ENCODE measurements at regions not wholly inside any gene's neighbourhood (a gene's known extent, or its start where the extent isn't known, plus 50 kb on each side); places are given as distances from the start of the nearest gene placed in this dataset.

DNA sequence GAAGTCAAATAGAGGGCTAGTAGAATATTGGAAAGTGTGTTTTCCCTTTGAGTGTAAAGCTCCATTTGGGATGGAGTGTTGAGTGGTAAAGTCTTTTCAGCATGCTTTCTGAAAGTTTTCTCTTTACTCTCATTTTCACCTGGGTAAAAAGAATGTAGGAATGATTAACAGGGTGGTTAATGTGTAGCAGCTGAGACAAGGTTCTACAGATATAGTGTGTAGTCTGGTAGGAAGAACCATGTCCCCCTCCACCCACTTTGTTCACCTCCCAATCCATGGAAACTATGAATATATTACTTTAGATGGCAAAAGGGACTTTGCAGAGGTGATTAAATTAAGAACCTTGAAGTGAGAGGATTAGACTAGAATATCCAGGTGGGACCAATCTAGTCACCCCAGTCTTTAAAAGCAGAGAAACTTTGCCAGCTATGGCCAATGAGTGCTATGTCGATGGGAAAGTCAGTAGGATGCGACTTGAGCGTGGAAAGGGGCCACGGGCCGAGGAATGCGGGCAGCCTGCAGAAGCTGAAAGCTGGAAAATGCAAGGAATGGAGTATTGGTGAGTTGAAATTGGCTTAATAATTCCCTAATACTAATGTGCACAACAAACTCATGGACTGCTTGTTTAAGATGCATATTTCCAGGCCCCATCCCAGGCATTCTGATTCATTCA lies 166.3 kb upstream of the AHR start:
- no peak for DNase-seq

- peak; percentile 83 for DNase-seq
These were observed 165.7 kb upstream of the AHR start for GRCh38 chr7:17132726-17133125.

GRCh38 chr7:17133977-17134376 lies 164.5 kb upstream of the AHR start:
- DNase-seq, result no peak

GRCh38 chr7:17134786-17135185 lies 163.7 kb upstream of the AHR start:
- no peak for DNase-seq

GRCh38 chr7:17136126-17136525 lies 162.3 kb upstream of the AHR start:
- no peak for DNase-seq

DNA sequence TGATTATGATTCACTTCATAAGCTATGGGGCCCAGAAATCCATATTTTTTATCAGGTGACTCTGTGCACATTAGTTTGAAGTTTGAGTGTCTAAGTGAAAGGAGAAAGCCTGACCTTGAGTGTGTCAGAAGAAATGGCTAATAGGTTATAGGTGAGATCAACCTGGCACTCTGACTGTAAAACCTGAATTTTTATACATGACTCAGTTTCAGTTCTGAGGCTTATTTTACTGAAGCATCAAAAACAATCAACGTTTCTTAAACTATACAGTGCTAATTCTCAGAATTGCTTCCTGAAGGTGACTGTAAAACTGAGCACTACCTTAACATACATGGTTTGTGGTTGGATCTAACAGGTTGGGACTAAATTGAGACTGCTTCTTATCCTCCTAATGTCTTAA lies 159.4 kb upstream of the AHR start:
- no peak for DNase-seq

DNA sequence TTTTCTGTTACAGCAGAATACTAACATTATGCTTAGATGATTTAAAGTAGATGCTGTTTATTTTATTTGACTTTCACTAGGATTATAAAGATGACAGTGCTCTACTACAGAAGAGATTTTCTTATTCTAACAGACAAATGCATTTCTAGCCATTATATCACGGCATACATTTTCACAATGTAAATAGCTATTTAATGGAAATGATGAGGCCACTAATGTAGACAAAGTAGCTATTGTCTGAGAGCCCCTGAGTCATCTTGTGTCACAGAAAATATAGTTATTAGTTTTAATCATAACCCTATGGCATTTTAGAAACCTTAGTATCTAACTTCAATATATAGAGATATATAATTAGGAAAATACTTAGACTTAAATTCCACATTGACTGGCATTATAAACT lies 158.0 kb upstream of the AHR start:
- DNase-seq, result no peak

GRCh38 chr7:17142831-17143541 lies 155.5 kb upstream of the AHR start:
- DNase-seq, result peak; percentile 34

GRCh38 chr7:17144322-17144721 lies 154.1 kb upstream of the AHR start:
- DNase-seq, result peak; percentile 64

DNA sequence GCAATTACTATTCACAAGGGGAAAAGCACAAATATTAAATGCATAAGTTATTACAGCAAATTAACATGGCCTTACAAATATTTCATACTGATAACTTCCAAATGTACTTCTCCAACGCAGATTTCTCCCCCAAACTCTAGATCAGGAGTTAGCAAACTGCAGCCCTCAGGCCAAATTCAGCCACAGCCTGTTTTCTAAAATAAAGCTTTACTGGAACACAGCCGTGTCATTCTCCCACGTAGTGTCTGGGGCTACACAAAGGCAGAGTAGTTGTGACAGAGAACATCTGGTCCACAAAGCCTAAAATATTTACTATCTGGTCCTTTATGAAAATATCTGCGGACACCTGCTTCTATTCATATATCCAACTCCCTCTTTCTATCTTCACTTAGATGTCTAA lies 151.8 kb upstream of the AHR start:
- no peak for DNase-seq

DNA sequence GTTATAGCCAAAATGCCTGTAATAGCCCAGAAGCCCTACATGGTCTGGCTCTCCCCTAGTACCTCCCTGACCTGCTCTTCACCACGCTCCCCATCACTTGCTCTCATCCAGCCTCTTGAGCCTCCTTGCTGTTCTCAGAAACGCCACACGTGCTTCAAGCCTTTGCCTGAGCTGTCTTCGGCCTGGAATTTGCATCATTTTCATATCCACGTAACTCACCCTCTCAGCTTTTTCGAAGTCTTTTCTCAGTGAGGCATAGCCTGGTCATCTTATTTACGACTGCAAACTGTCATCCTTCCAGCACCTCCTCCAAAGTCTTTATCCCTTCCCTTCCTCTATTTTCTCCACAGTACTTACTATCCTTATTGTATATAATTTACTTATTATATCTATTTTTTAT lies 151.0 kb upstream of the AHR start:
- no peak for DNase-seq

GRCh38 chr7:17150018-17150417 lies 148.4 kb upstream of the AHR start:
- DNase-seq, result no peak

DNA sequence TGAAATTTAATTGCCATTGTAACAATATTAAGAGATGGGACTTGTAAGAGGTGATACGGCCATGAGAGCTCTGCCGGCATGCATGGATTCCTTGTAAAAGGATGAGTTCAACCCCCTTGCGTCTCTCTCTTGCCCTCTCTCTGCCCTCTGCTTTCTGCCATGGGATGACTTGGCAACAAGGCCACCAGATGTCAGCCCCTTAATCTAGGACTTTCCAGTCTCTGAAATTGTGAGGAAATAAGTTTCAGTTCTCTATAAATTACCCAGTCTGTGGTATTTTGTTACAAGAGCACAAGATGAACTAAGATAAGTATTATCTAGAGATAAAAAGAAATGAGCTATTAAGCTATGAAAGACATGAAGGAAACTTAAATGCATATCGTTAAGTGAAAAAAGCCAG lies 145.7 kb upstream of the AHR start:
- no peak for DNase-seq

DNA sequence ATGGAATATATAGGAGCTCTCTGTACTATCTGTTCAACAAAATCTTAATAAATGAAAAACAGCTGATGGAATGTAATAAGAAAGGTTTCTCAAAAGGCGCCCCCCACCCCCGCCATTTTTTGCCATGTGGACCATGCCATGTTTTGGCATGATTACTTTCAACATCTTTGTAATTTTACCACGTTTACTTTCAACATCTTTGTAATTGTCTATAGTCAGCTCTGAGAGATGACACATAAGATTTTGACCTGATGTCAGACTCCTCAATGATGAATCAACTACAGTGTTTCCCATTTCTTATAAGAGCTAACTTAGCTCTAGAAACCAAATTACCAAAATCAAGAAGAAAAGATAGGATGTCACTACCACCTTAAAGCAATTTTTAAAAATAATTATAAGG lies 144.9 kb upstream of the AHR start:
- no peak for DNase-seq

GRCh38 chr7:17155529-17155928 lies 142.9 kb upstream of the AHR start:
- no peak for DNase-seq

DNA sequence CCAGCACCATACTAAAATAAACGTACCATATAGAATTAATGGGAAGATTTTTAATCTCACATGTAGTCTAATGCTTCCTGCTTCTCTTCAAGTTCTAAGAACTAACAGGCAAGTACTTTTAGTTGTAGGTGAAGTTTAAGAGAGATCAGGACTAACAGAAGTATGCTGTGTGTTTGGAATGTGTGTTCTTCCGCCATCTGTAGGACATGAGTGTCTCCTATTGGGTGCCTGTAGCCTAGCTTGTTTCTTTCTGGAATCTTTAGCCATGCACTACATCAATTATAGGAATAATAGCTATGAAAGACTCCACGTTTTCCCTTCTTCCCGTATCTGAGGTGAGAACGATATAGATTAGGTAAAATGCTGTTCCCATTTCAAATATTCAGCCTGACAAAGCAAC lies 140.2 kb upstream of the AHR start:
- peak; percentile 9 for DNase-seq

DNA sequence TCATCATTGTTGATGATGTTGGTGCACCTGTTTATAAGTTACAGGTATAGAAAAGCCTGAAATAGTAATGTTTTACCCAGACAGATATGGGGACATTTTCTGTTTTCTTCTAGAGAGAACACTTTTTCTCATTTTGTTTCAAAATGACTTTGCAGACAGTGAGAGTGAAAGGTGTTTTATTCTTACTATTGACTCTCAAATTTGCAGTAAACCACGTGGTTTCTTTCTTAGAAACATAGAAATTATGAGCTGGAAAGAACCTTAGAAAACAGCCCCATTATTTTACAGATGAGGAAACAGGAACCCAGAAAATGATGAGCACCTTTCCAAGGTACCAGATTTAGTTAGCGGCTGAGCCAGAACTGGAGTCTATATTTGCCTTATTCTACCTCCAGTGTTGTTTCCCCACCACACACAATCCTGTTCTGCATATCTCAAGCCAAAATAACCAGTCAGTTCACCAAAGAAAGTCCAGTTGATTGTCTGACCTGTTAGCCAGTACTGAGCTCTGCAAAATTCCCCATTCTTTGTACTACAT lies 138.9 kb upstream of the AHR start:
- no peak for DNase-seq

GRCh38 chr7:17166824-17167379 lies 131.6 kb upstream of the AHR start:
- no peak for DNase-seq

GRCh38 chr7:17168416-17168815 lies 130.0 kb upstream of the AHR start:
- no peak for DNase-seq

DNA sequence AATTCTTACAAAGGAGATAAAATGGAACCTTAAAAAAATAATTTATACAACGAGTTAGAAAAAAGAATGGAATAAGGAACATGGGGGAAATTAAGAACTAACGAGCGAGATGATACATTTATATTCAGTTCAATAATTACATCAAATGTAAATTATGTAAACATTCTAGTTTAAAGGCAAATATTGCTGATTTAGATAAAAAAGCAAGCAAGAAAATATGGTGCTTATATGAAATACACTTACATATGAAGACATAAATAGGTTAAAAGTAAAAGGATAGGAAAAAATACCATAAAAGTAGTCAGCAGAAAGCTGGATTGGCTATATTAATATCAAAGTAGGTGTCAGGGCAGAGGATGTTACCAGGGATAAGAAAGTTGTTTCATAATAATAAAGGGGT lies 127.0 kb upstream of the AHR start:
- no peak for DNase-seq

DNA sequence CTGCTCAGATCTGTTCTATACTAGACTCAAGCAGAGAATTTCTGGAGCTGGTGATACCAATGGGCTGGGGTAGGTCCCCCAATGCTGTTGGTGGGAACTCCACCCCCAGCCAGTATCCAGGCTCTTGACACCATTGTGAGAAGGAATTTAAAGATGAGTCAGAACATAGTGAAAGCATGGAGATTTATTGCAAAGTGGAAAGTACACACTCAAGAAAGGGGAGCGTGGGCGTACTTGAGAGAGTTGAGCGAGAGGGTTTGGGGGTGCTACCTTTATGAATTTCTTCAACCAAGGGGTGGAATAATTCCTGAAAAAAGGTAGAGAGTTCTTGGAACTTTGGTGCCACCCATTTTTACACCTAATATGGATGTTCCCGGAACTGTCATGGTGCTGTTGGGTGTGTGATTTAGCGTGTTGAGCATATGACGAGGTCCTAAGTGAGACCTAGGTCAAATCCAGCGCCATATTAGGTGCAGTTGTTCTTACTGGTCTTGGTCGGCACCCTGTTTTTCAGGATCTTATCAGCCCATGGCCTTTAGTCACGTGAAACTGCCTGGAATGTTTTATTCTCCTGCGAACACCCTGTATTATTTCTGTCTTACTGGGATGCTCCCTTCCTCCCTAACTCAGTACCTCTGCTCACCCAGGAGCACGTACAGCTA lies 122.0 kb upstream of the AHR start:
- DNase-seq, result peak; percentile 7

GRCh38 chr7:17178545-17178944 lies 119.9 kb upstream of the AHR start:
- no peak for DNase-seq

DNA sequence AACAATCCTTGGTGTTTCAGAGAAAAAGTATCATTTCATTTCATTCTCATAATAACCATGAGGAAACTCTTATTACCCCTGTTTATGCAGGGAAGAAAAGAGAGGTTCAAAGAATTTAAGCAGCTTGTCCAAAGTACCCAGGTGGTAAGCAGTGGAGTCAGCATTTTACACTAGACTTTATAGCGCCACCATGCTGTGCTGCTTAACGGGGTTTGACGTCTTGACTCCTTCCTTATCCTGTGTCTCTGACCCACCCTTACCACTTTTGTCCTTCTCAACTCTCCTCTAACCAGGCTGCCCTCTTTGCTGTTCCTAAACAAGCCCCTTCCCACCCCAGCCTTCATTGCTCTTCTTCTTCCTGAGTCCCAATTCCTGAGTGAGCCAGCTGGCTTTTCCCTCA lies 117.0 kb upstream of the AHR start:
- no peak for DNase-seq

Measured in fibroblast of skin of scalp (primary cell).